RWPE1 (cell line): ENCODE measurements at regions not wholly inside any gene's neighbourhood (a gene's known extent, or its start where the extent isn't known, plus 50 kb on each side); places are given as distances from the start of the nearest gene placed in this dataset.

Source experiments
- CTCF ChIA-PET: fragments of 350-600 bp; sonication (Branson Sonifier 250); formaldehyde crosslinking; extraction: SDS; loops from one replicate; lab custom pipeline; 2021; lab: Yijun Ruan, JAX
- POLR2A ChIA-PET: fragments of 400-600 bp; formaldehyde crosslinking; extraction: SDS; loops from one replicate; lab custom pipeline; 2020; ENCODE audit warnings: antibody characterized with exemption; ENCODE audit not compliant: low non-redundant PET; lab: Yijun Ruan, JAX
- DNase-seq: peaks from one replicate; pipeline ENCODE4 v3.0.0; 2012; ENCODE audit warnings: low spot score
- H3K27ac ChIP-seq: fragments of 450-650 bp; 2 replicates; pipeline ENCODE4 v1.5.1; 2017
- TF ChIP-seq, protein P1 (sequence below): fragments of 450-650 bp; conservative IDR thresholded peaks from 2 replicates; pipeline ENCODE4 v1.5.1; 2017; ENCODE audit warnings: low read depth, mild to moderate bottlenecking

DNA sequence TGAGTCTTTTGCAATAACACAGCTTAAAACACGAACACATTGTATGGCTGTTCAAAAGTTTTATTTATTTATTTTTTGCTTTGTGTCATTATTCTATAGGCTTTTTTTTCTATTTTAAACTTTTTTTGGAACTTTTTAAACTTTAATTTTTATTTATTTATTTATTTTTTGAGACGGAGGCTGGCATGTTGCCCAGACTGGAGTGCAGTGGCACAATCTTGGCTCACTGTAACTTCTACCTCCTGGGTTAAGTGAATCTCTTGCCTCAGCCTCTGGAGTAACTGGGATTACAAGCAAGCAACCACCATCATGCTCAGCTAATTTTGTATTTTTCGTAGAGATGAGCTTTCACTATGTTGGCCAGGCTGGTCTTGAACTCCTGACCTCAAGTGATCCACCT lies 88.3 kb upstream of the GADD45A start:
- POLR2A ChIA-PET: no interaction called here
- DNase-seq: no peak
- CTCF ChIA-PET: interaction anchor here (0.6 to 2.0 kb wide), 2 partner anchors 35 to 202 kb away, joined by 3 to 6 read pairs; no protein-coding TSS in a partner anchor
- TF ChIP-seq, protein P1, sequence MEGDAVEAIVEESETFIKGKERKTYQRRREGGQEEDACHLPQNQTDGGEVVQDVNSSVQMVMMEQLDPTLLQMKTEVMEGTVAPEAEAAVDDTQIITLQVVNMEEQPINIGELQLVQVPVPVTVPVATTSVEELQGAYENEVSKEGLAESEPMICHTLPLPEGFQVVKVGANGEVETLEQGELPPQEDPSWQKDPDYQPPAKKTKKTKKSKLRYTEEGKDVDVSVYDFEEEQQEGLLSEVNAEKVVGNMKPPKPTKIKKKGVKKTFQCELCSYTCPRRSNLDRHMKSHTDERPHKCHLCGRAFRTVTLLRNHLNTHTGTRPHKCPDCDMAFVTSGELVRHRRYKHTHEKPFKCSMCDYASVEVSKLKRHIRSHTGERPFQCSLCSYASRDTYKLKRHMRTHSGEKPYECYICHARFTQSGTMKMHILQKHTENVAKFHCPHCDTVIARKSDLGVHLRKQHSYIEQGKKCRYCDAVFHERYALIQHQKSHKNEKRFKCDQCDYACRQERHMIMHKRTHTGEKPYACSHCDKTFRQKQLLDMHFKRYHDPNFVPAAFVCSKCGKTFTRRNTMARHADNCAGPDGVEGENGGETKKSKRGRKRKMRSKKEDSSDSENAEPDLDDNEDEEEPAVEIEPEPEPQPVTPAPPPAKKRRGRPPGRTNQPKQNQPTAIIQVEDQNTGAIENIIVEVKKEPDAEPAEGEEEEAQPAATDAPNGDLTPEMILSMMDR: no peak
- no peak overlapping the region for H3K27ac ChIP-seq

DNA sequence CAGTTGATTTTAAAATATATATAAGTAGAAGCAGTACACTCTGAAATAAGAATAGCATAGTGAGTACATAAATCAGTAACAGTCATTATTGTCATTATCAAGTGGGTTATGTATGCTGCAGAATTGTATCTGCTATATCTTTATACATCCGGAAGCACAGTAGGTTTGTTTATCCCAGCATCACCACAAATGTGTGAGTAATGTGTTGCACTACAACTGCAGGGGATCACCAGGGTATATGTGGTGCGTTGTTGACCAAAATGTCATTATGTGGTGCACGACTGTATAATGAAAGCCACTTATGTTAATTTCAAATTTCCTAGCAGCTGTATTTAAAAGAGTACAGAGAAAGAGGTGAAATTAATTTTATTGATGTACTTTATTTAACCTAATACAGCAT lies 87.7 kb upstream of the GADD45A start:
- CTCF ChIA-PET: no interaction called here
- POLR2A ChIA-PET: no interaction called here
- TF ChIP-seq, protein P1: no peak
- H3K27ac ChIP-seq: no peak overlapping the region
- DNase-seq: no peak

GRCh38 chr1:67599085-67599484 lies 85.9 kb upstream of the GADD45A start:
- POLR2A ChIA-PET: no interaction called here
- CTCF ChIA-PET: interaction anchor here (1.0 to 1.1 kb wide), 2 partner anchors 28 to 37 kb away, joined by 3 to 5 read pairs; no protein-coding TSS in a partner anchor
- no peak for DNase-seq
- peak overlapping the region; percentile 53 for H3K27ac ChIP-seq
- TF ChIP-seq, protein P1: no peak

DNA sequence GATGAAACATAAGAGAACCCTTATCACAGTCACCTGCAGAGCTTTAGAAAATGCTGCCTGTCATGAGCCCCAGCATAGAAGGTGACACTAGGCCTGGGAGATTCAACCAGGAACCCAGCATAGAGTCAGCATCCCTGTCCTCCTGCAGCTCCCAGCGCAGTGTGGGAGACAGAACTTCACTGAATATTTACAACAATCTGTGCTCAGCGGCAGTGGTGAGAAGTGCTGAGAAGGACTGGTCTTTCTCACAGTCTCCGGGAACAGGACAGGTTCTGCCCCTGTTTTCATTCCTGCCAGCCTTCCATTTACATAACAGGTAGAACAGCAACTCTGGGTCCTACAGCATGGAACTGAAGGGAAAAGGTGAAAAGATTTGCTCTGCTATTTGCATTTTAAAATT lies 83.5 kb upstream of the GADD45A start:
- POLR2A ChIA-PET: no interaction called here
- CTCF ChIA-PET: no interaction called here
- DNase-seq: no peak
- TF ChIP-seq, protein P1: no peak
- no peak overlapping the region for H3K27ac ChIP-seq

DNA sequence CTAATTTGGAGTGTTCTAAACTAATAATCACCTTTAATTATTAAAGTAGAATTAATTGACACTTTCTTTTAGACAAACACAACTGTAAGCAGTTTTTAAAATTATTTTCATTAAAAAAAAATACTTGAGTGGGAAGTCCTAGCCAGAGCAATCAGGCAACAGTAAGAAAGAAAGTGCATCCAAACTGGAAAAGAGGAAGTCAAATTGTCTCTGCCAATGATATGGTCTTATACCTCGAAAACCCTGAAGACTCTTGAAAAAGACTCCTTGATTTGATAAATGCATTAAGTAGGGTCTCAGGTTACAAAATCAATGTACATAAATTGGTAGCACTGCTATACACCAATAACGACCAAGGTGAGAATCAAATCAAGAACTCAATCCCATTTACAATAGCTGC lies 83.0 kb upstream of the GADD45A start:
- POLR2A ChIA-PET: no interaction called here
- H3K27ac ChIP-seq: no peak overlapping the region
- no peak for DNase-seq
- TF ChIP-seq, protein P1: no peak
- CTCF ChIA-PET: no interaction called here

GRCh38 chr1:67604778-67605177 lies 80.2 kb upstream of the GADD45A start:
- POLR2A ChIA-PET: no interaction called here
- no peak overlapping the region for H3K27ac ChIP-seq
- TF ChIP-seq, protein P1: no peak
- CTCF ChIA-PET: interaction anchor here (0.6 kb wide), 1 partner anchor 391 kb away, joined by 7 read pairs; no protein-coding TSS in a partner anchor
- no peak for DNase-seq
